OCI-LY1 (cell line): ENCODE measurements at regions not wholly inside any gene's neighbourhood (a gene's known extent, or its start where the extent isn't known, plus 50 kb on each side); places are given as distances from the start of the nearest gene placed in this dataset.

Source experiments
- H2AFZ ChIP-seq: fragments of 200-600 bp; sonication (generic), shearing (Covaris generic); 2 replicates; pipeline ENCODE4 v1.6.0; 2014; ENCODE audit warnings: antibody characterized with exemption, mild to moderate bottlenecking, low read length
- H3F3A ChIP-seq: fragments of 200-600 bp; sonication (generic), shearing (Covaris generic); 2 replicates; pipeline ENCODE4 v1.6.0; 2014; ENCODE audit warnings: mild to moderate bottlenecking, antibody characterized with exemption, low read length, moderate library complexity; ENCODE audit not compliant: insufficient read depth
- H3K27ac ChIP-seq: fragments of 200-600 bp; sonication (generic); 2 replicates; pipeline ENCODE4 v1.5.1; 2014; ENCODE audit warnings: low read length, mixed run types, mild to moderate bottlenecking, low read depth; ENCODE audit not compliant: poor library complexity, severe bottlenecking
- H3K27me3 ChIP-seq: fragments of 200-600 bp; sonication (generic); 2 replicates; pipeline ENCODE4 v1.6.0; 2014; ENCODE audit warnings: antibody characterized with exemption, mild to moderate bottlenecking, low read length, moderate library complexity; ENCODE audit not compliant: insufficient read depth
- H3K36me3 ChIP-seq: fragments of 200-600 bp; sonication (generic); 2 replicates; pipeline ENCODE4 v1.6.1; 2014; ENCODE audit warnings: mild to moderate bottlenecking, antibody characterized with exemption, low read length, moderate library complexity, mixed read lengths; ENCODE audit not compliant: insufficient read depth
- H3K4me1 ChIP-seq: fragments of 200-600 bp; sonication (generic); 2 replicates; pipeline ENCODE4 v1.5.1; 2014; ENCODE audit warnings: mild to moderate bottlenecking, low read length, moderate library complexity; ENCODE audit not compliant: insufficient read depth, severe bottlenecking
- H3K4me2 ChIP-seq: fragments of 200-600 bp; sonication (generic), shearing (Covaris generic); 2 replicates; pipeline ENCODE4 v1.6.1; 2014; ENCODE audit warnings: low read length
- H3K4me3 ChIP-seq: fragments of 200-600 bp; sonication (generic); 2 replicates; pipeline ENCODE4 v1.5.1; 2014; ENCODE audit warnings: low read length, low read depth, mild to moderate bottlenecking, mixed read lengths; ENCODE audit not compliant: poor library complexity, severe bottlenecking
- H3K79me2 ChIP-seq: fragments of 200-600 bp; shearing (Covaris generic); 2 replicates; pipeline ENCODE4 v1.6.1; 2016; ENCODE audit warnings: mixed run types, low read length, mixed read lengths; ENCODE audit not compliant: insufficient read depth
- H3K9ac ChIP-seq: fragments of 200-600 bp; sonication (generic), shearing (Covaris generic); 2 replicates; pipeline ENCODE4 v1.6.1; 2014; ENCODE audit warnings: mild to moderate bottlenecking, low read length, mixed read lengths
- H3K9me2 ChIP-seq: fragments of 200-600 bp; sonication (generic), shearing (Covaris generic); 2 replicates; pipeline ENCODE4 v1.6.1; 2014; ENCODE audit warnings: low read depth, mild to moderate bottlenecking, low read length, mixed read lengths
- H3K9me3 ChIP-seq: fragments of 200-600 bp; shearing (Covaris generic); 2 replicates; pipeline ENCODE4 v1.6.1; 2014; ENCODE audit warnings: low read length, mixed read lengths
- H4K20me1 ChIP-seq: fragments of 200-600 bp; sonication (generic), shearing (Covaris generic); 2 replicates; pipeline ENCODE4 v1.6.0; 2016; ENCODE audit warnings: mild to moderate bottlenecking, low read length; ENCODE audit not compliant: insufficient read depth
- CTCF ChIP-seq: fragments of 200-600 bp; sonication (generic), shearing (Covaris generic); IDR thresholded peaks from 2 replicates; pipeline ENCODE4 v1.5.1; 2017; ENCODE audit warnings: mild to moderate bottlenecking, antibody characterized with exemption, low read length, moderate library complexity, mixed read lengths
- EZH2 ChIP-seq: fragments of 200-600 bp; sonication (generic), shearing (Covaris generic); IDR thresholded peaks from 2 replicates; pipeline ENCODE4 v1.8.0; 2017; ENCODE audit warnings: borderline replicate concordance, mixed run types, mild to moderate bottlenecking, antibody characterized with exemption, low read length, moderate library complexity, mixed read lengths

GRCh38 chr21:38927776-38928175 is 122.0 kb downstream of the ETS2 start:
- no peak overlapping the region for H2AFZ ChIP-seq

GRCh38 chr21:38925923-38926322 is 120.2 kb downstream of the ETS2 start:
- Histone ChIP-seq H3K4me1 (no peaks in the 10 kb centered on the region), H4K20me1 (no peaks in the 10 kb centered on the region), H3K27me3 (no peaks in the 10 kb centered on the region), H3K27ac (no peak overlapping the region), H2AFZ (no peak overlapping the region), H3K4me2 (no peak overlapping the region), H3K9me3 (no peaks in the 10 kb centered on the region), H3K4me3 (no peak overlapping the region), H3F3A (no peaks in the 10 kb centered on the region), H3K9me2 (no peaks in the 10 kb centered on the region), H3K79me2 (no peaks in the 10 kb centered on the region), H3K9ac (no peak overlapping the region), H3K36me3 (no peaks in the 10 kb centered on the region; the same call in 1 of the 2 replicates)
- TF ChIP-seq EZH2, result no peak
- TF ChIP-seq CTCF, result no peak

More at GRCh38 chr21:38927776-38928175, 122.0 kb downstream of the ETS2 start:
- Histone ChIP-seq H3K9me2 (no peaks in the 10 kb centered on the region), H3K36me3 (no peaks in the 10 kb centered on the region; the same call in 1 of the 2 replicates), H3K9me3 (no peaks in the 10 kb centered on the region), H3K79me2 (no peaks in the 10 kb centered on the region), H3K4me1 (no peaks in the 10 kb centered on the region), H3F3A (no peaks in the 10 kb centered on the region), H3K27ac (no peak overlapping the region), H3K4me2 (no peak overlapping the region), H4K20me1 (no peaks in the 10 kb centered on the region), H3K27me3 (no peaks in the 10 kb centered on the region), H3K9ac (no peak overlapping the region), H3K4me3 (no peak overlapping the region)
- TF ChIP-seq CTCF (no peak), EZH2 (no peak)

- Histone ChIP-seq H3K27me3 (no peaks in the 10 kb centered on the region), H3F3A (no peaks in the 10 kb centered on the region), H3K27ac (no peak overlapping the region), H3K4me2 (no peak overlapping the region), H3K9me2 (no peaks in the 10 kb centered on the region), H2AFZ (no peak overlapping the region), H3K4me3 (no peak overlapping the region), H3K9ac (no peak overlapping the region), H3K4me1 (no peaks in the 10 kb centered on the region), H4K20me1 (no peaks in the 10 kb centered on the region), H3K79me2 (no peaks in the 10 kb centered on the region), H3K9me3 (no peaks in the 10 kb centered on the region), H3K36me3 (no peaks in the 10 kb centered on the region; the same call in 1 of the 2 replicates)
- TF ChIP-seq EZH2, result no peak
- TF ChIP-seq CTCF, result no peak
These were observed 119.7 kb downstream of the ETS2 start for GRCh38 chr21:38925478-38925877.
